ENCODE measurements at regions not wholly inside any gene's neighbourhood (a gene's known extent, or its start where the extent isn't known, plus 50 kb on each side); places are given as distances from the start of the nearest gene placed in this dataset.
A peak's percentile ranks its signal among the peaks of the same experiment; 100 is the strongest.

- TF ChIP-seq CTCF (IDR thresholded peaks at IDR 0.05) (no peak), EP300 (IDR thresholded peaks at IDR 0.05; ENCODE audit: low read depth) (no peak), POLR2AphosphoS5 (IDR thresholded peaks at IDR 0.05) (peak in 2 of 3 donors; percentile 20 to 23), POLR2A (IDR thresholded peaks at IDR 0.05) (no peak)
These were observed 69.4 kb upstream of the MEF2C start for GRCh38 chr5:88952344-88952743.
